ENCODE measurements at regions not wholly inside any gene's neighbourhood (a gene's known extent, or its start where the extent isn't known, plus 50 kb on each side); places are given as distances from the start of the nearest gene placed in this dataset.

- ATAC-seq (no peak), DNase-seq (no peak)
- no peaks in the 10 kb centered on the region for H3K4me1 ChIP-seq
- H3K9me3 ChIP-seq = no peaks in the 10 kb centered on the region
- H3K36me3 ChIP-seq = no peaks in the 10 kb centered on the region
- H3K4me3 ChIP-seq = no peak overlapping the region
- H3K27ac ChIP-seq = no peak overlapping the region
- intact Hi-C loops (cut with DNase I) = no loop called here
- no peak for TF ChIP-seq CTCF (IDR thresholded peaks at IDR 0.05)
- no peaks in the 10 kb centered on the region for H3K27me3 ChIP-seq
Observed at GRCh38 chr11:101401245-101401644, 182.6 kb downstream of the TRPC6 start.

- intact Hi-C loops (cut with DNase I) = no loop called here
- H3K9me3 ChIP-seq = peaks cover 0 to 11% of the 10 kb centered on the region in 2 donors
- no peaks in the 10 kb centered on the region for H3K36me3 ChIP-seq
- H3K27ac ChIP-seq = no peak overlapping the region
- H3K4me3 ChIP-seq = no peak overlapping the region
- no peak for ATAC-seq
- no peaks in the 10 kb centered on the region for H3K4me1 ChIP-seq
- H3K27me3 ChIP-seq = no peaks in the 10 kb centered on the region
- no peak for DNase-seq
- no peak for TF ChIP-seq CTCF (IDR thresholded peaks at IDR 0.05)
Observed at GRCh38 chr11:101397979-101398378, 185.8 kb downstream of the TRPC6 start.

- ATAC-seq = no peak
- peaks cover 0 to 9% of the 10 kb centered on the region in 2 donors for H3K9me3 ChIP-seq
Observed at GRCh38 chr11:101390539-101390938, 193.3 kb downstream of the TRPC6 start.

GRCh38 chr11:101369835-101370234 lies 214.0 kb downstream of the TRPC6 start:
- Histone ChIP-seq H3K9me3 (peaks cover 0 to 28% of the 10 kb centered on the region in 2 donors), H3K4me3 (no peak overlapping the region), H3K27me3 (no peaks in the 10 kb centered on the region), H3K4me1 (no peaks in the 10 kb centered on the region), H3K36me3 (no peaks in the 10 kb centered on the region), H3K27ac (no peak overlapping the region)
- intact Hi-C loops (cut with DNase I) = no loop called here
- DNase-seq = peak in 1 of 4 donors; percentile 31
- no peak for TF ChIP-seq CTCF (IDR thresholded peaks at IDR 0.05)
- ATAC-seq = no peak

More at GRCh38 chr11:101390539-101390938, 193.3 kb downstream of the TRPC6 start:
- H3K27me3 ChIP-seq = no peaks in the 10 kb centered on the region
- peak in 1 of 4 donors; percentile 10 for DNase-seq
- TF ChIP-seq CTCF (IDR thresholded peaks at IDR 0.05) = no peak
- intact Hi-C loops (cut with DNase I) = no loop called here
- H3K4me1 ChIP-seq = no peaks in the 10 kb centered on the region
- H3K36me3 ChIP-seq = no peaks in the 10 kb centered on the region
- no peak overlapping the region for H3K4me3 ChIP-seq
- no peak overlapping the region for H3K27ac ChIP-seq

- Histone ChIP-seq H3K36me3 (no peaks in the 10 kb centered on the region), H3K27me3 (no peaks in the 10 kb centered on the region), H3K4me3 (no peak overlapping the region), H3K4me1 (no peaks in the 10 kb centered on the region), H3K9me3 (peaks cover 0 to 25% of the 10 kb centered on the region in 2 donors), H3K27ac (no peak overlapping the region)
- intact Hi-C loops (cut with DNase I) = no loop called here
- DNase-seq (no peak), ATAC-seq (no peak)
- TF ChIP-seq CTCF (IDR thresholded peaks at IDR 0.05) = no peak
Observed at GRCh38 chr11:101363706-101364275, 220.0 kb downstream of the TRPC6 start.
